NCI-H774 (cell line): ENCODE measurements at regions not wholly inside any gene's neighbourhood (a gene's known extent, or its start where the extent isn't known, plus 50 kb on each side); places are given as distances from the start of the nearest gene placed in this dataset.

ENCODE experiments used
- DNase-seq: peaks from one replicate; lab custom pipeline; 2025; lab: John Stamatoyannopoulos, UW

GRCh38 chr12:18969512-18969911 lies 160.0 kb upstream of the PLEKHA5 start:
- no peak for DNase-seq

DNA sequence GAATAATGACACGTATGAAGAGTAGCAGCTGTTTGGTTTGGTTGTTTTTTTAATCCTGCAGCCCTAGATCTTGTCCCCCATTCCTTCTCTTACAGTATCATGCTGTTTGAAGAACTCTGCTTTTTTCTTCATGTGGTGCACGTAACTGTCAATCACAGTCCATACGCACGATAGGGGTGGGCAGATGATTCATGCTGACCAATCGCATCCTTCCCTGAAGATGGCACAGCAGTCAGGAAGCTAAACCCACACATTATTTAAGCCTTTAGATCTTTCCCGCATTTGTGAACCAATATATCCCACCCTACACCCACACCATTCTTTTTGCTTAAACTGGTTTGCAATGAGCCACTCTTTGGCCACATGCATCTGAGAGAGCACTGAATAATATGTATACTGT lies 158.9 kb upstream of the PLEKHA5 start:
- DNase-seq: no peak

DNA sequence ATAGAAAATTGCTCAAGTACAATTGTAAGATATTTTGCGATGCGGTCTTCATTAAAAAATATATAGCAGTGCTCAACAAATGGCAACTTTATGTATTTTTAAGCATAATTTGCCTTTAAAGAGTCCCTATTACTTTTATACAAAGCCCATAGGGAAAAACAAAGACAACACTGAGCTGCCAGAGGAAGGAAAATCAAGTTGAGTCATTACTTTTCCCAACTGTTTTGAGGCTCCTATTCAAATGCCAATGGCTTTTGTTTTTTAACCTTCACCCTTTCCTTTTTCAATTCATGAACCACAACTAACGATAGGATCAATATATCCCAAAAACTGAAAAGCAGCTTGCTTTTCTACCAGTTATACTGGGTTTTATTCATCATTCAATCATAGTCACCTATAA lies 157.6 kb upstream of the PLEKHA5 start:
- no peak for DNase-seq

GRCh38 chr12:18975933-18976332 lies 153.6 kb upstream of the PLEKHA5 start:
- no peak for DNase-seq

DNA sequence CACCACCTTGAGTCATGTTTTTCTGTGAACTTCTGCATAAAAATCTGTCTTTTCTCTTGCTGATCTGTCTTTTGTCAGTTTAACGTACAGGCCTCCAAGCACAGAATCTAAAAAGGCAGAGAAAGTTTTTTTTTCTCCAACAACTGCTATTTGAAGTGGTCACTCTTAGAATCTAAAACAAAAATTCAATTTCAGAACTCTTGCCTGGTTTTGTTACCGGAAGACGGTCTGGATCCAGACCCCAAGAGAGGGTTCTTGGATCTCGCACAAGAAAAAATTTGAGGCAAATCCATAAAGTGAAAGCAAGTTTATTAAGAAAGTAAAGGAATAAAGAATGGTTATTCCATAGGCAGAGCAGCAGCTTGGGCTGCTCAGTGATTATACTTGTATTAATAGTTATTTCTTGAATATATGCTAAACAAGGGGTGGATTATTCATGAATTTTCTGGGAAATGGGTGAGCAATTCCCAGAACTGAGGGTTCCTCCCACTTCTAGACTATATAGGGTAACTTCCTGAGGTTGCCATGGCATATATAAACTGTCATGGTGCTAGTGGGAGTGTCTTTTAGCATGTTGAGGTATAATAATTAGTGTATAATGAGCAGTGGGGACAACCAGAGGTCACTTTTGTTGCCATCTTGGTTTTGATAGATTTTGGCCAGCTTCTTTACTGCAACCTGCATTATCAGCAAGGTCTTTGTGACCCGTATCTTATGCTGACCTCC lies 150.0 kb upstream of the PLEKHA5 start:
- no peak for DNase-seq

DNA sequence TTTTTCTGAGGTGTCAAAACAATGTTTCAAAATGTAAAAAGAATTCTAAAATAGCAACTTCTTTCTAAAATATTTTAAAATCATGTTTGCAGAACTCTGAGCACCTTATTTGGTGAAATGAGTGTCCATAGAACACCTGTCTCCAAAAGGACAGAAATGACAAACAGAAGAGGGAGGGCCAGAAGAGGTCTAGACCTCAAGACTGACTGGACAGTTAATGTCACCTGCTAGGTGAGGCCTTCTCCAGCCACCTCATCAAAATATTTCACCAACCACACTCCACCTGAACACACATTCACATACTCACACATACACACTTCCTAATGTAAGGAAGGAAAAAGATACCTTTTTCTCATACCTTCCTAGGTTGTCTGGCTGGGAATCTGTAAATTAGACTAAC lies 147.8 kb upstream of the PLEKHA5 start:
- no peak for DNase-seq

GRCh38 chr12:18982226-18982949 lies 147.1 kb upstream of the PLEKHA5 start:
- no peak for DNase-seq

- DNase-seq: no peak
Measured at GRCh38 chr12:18983854-18984253, 145.7 kb upstream of the PLEKHA5 start.

GRCh38 chr12:18990856-18991255 lies 138.7 kb upstream of the PLEKHA5 start:
- DNase-seq: no peak

GRCh38 chr12:18992336-18992735 lies 137.2 kb upstream of the PLEKHA5 start:
- no peak for DNase-seq

DNA sequence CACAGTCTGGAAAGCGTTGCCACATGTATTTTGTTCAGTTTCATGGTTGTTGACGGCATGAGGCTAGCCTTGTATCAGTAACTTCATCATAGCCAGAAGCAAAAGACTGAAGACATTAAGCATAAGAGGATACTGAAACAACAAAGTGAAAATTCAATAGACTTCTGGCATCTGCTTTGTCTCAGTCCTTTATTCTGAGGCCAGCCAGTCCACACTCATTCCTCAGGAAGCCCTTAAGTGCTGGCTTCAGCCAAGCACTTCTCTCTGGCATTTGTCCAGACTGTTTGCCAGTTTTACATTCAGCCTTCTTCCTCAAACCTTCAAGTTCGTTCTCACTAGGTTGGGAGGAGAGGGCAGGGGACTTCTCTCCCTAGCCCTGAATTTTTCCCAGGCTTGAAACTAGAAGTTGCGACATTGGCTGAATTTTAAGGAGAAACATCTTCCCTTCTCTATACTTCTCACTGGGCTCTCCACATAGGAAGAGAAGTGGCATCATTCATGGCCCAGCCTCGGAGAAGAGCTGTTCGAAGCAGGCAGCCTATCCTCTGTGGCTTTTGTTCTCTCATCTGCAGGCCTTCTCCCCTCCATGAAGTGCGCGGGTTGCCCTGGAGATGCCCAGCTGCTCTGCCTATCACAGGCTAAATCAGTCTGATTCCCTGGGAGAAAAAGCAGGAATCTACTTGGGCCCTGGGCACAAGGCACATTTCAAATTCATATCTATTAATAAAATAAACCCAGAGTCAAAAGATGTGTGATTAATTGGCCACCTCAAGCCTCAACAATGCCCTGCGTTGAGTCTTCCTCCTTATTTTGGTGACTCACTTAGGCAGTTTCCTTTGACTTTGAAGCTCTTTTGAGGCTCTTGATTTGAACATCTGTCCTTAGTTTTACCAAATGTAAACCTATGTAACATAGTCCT lies 130.9 kb upstream of the PLEKHA5 start:
- DNase-seq: no peak

GRCh38 chr12:19000836-19001235 lies 128.7 kb upstream of the PLEKHA5 start:
- no peak for DNase-seq

GRCh38 chr12:19002216-19002615 lies 127.3 kb upstream of the PLEKHA5 start:
- no peak for DNase-seq

DNA sequence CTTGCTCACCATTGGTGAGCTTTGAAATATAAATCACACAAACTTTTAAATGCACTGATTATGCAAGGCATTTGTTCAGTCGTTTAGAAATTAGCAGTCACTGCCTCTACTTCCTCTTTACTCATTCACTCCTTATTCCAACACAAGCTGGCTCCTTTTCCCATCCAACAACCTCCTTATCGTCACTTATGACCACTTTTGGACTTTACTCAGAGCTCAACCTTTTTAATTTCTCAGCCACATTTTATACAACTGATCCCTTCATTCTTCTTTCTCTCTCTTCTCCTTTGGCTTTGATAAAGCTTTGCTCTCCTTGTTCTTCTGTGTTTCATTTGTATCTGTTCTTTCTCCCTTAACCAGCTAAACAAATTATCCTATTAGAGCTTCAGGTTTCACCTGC lies 126.4 kb upstream of the PLEKHA5 start:
- no peak for DNase-seq

DNA sequence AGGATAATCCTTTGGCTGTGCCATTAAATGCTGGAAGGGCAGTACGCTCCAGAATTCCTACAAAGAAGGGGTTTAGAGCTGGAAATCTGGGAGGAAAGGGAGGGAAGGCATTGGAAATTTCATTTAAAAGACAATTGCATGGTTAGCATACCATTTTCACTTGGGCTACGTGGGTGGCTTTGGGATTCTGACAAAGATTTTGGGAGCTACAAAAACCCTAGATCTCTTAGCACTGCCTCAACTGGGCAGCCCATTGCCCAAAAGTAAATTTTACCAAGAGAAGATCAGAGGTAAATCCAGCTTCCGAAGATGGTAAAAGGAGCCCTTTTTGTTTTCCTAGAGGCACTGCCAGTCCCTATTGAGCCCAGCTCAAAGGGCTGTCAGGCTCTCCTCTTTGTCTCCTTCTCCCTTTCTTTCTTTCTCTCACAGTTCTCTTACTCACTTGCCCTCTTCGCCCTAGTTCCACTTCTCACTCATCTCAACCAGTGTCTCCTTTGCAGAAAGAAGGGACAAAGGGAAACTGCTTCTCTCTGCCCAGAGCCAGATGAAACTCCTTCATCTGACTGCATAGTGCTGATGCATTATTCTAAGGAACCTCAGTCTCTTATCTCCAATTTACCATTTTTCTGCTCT lies 125.4 kb upstream of the PLEKHA5 start:
- no peak for DNase-seq

GRCh38 chr12:19005257-19005801 lies 124.2 kb upstream of the PLEKHA5 start:
- no peak for DNase-seq

GRCh38 chr12:19006626-19007137 lies 122.9 kb upstream of the PLEKHA5 start:
- no peak for DNase-seq

DNA sequence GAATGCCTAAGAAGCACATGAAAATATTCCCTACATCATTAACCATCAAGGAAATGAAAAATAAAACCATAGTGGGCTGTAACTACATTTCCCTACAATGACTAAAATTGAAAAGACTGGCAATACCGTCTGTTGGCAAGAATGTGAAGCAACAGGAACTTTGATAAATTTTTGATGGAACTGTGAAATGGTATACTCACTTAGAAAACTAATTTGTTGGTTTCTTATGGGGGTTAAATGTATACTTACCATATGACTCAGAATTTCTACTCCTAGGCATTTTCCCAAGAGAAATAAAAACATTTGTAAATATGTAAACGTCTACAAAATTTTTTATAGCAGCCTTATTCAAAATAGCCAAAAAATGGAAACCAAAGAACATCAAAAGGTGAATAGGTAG lies 121.4 kb upstream of the PLEKHA5 start:
- DNase-seq: no peak

GRCh38 chr12:19010087-19010486 lies 119.4 kb upstream of the PLEKHA5 start:
- no peak for DNase-seq

DNA sequence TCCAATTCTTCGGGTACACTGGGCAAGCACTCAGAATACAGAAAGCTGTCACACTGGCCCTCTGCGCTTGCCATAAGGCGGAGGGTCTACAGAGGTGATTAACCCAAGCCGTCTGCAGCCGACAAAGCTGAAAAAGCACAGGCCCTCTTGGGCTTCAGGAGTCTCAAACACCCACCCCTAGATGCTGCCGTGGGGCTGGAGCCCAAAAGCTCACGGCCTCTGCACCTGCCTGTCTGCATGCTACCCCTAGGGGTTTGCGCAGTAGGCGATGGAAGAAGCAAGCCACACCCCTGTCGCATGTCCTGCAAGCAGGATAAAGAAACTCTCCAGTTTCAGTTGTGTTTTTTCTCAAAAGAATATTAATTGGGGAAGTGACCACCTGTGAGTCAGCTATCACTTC lies 118.8 kb upstream of the PLEKHA5 start:
- DNase-seq: no peak

GRCh38 chr12:19012965-19013364 lies 116.6 kb upstream of the PLEKHA5 start:
- DNase-seq: no peak

- no peak for DNase-seq
Measured at GRCh38 chr12:19014240-19014639, 115.3 kb upstream of the PLEKHA5 start.
